ENCODE measurements at regions not wholly inside any gene's neighbourhood (a gene's known extent, or its start where the extent isn't known, plus 50 kb on each side); places are given as distances from the start of the nearest gene placed in this dataset.
"Not testable (repeated sequence)": the region's sequence is repeated elsewhere in the genome, so short reads cannot be mapped to it uniquely, and the experiment has no call there.

GRCh38 chr11:39120890-39121289 lies 2338.6 kb downstream of the LRRC4C start:
- no peak for DNase-seq

GRCh38 chr11:39113606-39114005 lies 2345.8 kb downstream of the LRRC4C start:
- DNase-seq = no peak

GRCh38 chr11:39102236-39102635 lies 2357.2 kb downstream of the LRRC4C start:
- DNase-seq = no peak

GRCh38 chr11:39078465-39078864 lies 2381.0 kb downstream of the LRRC4C start:
- no peak for DNase-seq

GRCh38 chr11:39037611-39038010 lies 2421.8 kb downstream of the LRRC4C start:
- DNase-seq = no peak

GRCh38 chr11:39036021-39036420 lies 2423.4 kb downstream of the LRRC4C start:
- DNase-seq = no peak

- DNase-seq = no peak
Measured at GRCh38 chr11:39021539-39021938, 2423.5 kb upstream of the RAG2 start.

- no peak for DNase-seq
Measured at GRCh38 chr11:39011797-39012196, 2413.8 kb upstream of the RAG2 start.

- no peak for DNase-seq
Measured at GRCh38 chr11:38990841-38991240, 2392.8 kb upstream of the RAG2 start.

- DNase-seq = no peak
Measured at GRCh38 chr11:38990139-38990538, 2392.1 kb upstream of the RAG2 start.

- DNase-seq = no peak
Measured at GRCh38 chr11:38988908-38989307, 2390.9 kb upstream of the RAG2 start.

- no peak for DNase-seq
Measured at GRCh38 chr11:38972220-38972619, 2374.2 kb upstream of the RAG2 start.

GRCh38 chr11:38971141-38971540 lies 2373.1 kb upstream of the RAG2 start:
- no peak for DNase-seq

- no peak for DNase-seq
Measured at GRCh38 chr11:38968951-38969350, 2370.9 kb upstream of the RAG2 start.

GRCh38 chr11:38952698-38953097 lies 2354.7 kb upstream of the RAG2 start:
- DNase-seq = no peak

- DNase-seq = no peak
Measured at GRCh38 chr11:38950867-38951266, 2352.8 kb upstream of the RAG2 start.

GRCh38 chr11:38948392-38948791 lies 2350.4 kb upstream of the RAG2 start:
- no peak for DNase-seq

GRCh38 chr11:38937709-38938108 lies 2339.7 kb upstream of the RAG2 start:
- no peak for DNase-seq

GRCh38 chr11:38935941-38936340 lies 2337.9 kb upstream of the RAG2 start:
- DNase-seq = no peak

GRCh38 chr11:38927993-38928392 lies 2330.0 kb upstream of the RAG2 start:
- DNase-seq = no peak

GRCh38 chr11:38924644-38925043 lies 2326.6 kb upstream of the RAG2 start:
- no peak for DNase-seq

GRCh38 chr11:38900211-38900610 lies 2302.2 kb upstream of the RAG2 start:
- DNase-seq = no peak

- DNase-seq = not testable (repeated sequence)
Measured at GRCh38 chr11:38894201-38894600, 2296.2 kb upstream of the RAG2 start.

GRCh38 chr11:38884145-38884865 lies 2286.3 kb upstream of the RAG2 start:
- DNase-seq = no peak

GRCh38 chr11:38867338-38867737 lies 2269.3 kb upstream of the RAG2 start:
- DNase-seq = no peak

All from effector CD8-positive, alpha-beta T cell (primary cell).